Forelimb muscle (tissue), 1 donor: ENCODE measurements at regions not wholly inside any gene's neighbourhood (a gene's known extent, or its start where the extent isn't known, plus 50 kb on each side); places are given as distances from the start of the nearest gene placed in this dataset.

Experiments
- DNase-seq: peaks from one replicate; pipeline ENCODE4 v3.0.0-alpha.2; 2013; ENCODE audit warnings: low read depth

- no peak for DNase-seq
Observed at GRCh38 chr3:35483131-35483530, 156.2 kb upstream of the ARPP21 start.

GRCh38 chr3:35484929-35485530 is 154.3 kb upstream of the ARPP21 start:
- DNase-seq, result no peak

- no peak for DNase-seq
Observed at GRCh38 chr3:35486295-35486694, 153.0 kb upstream of the ARPP21 start.

- DNase-seq, result no peak
Observed at GRCh38 chr3:35487376-35487775, 151.9 kb upstream of the ARPP21 start.

- no peak for DNase-seq
Observed at GRCh38 chr3:35488526-35488925, 150.8 kb upstream of the ARPP21 start.

- DNase-seq, result no peak
Observed at GRCh38 chr3:35492841-35493240, 146.5 kb upstream of the ARPP21 start.

- no peak for DNase-seq
Observed at GRCh38 chr3:35498506-35499210, 140.7 kb upstream of the ARPP21 start.

- no peak for DNase-seq
Observed at GRCh38 chr3:35500641-35501350, 138.5 kb upstream of the ARPP21 start.

- DNase-seq, result no peak
Observed at GRCh38 chr3:35502699-35503098, 136.6 kb upstream of the ARPP21 start.

GRCh38 chr3:35505181-35505580 is 134.1 kb upstream of the ARPP21 start:
- no peak for DNase-seq

GRCh38 chr3:35505772-35506171 is 133.6 kb upstream of the ARPP21 start:
- DNase-seq, result no peak

- no peak for DNase-seq
Observed at GRCh38 chr3:35519936-35520335, 119.4 kb upstream of the ARPP21 start.

GRCh38 chr3:35521196-35521595 is 118.1 kb upstream of the ARPP21 start:
- DNase-seq, result no peak

GRCh38 chr3:35522450-35522849 is 116.9 kb upstream of the ARPP21 start:
- no peak for DNase-seq

GRCh38 chr3:35523074-35523473 is 116.3 kb upstream of the ARPP21 start:
- no peak for DNase-seq

GRCh38 chr3:35523838-35524237 is 115.5 kb upstream of the ARPP21 start:
- DNase-seq, result no peak

- no peak for DNase-seq
Observed at GRCh38 chr3:35524856-35525255, 114.5 kb upstream of the ARPP21 start.

- DNase-seq, result no peak
Observed at GRCh38 chr3:35528728-35529127, 110.6 kb upstream of the ARPP21 start.

GRCh38 chr3:35529337-35529736 is 110.0 kb upstream of the ARPP21 start:
- DNase-seq, result no peak

GRCh38 chr3:35537265-35537664 is 102.1 kb upstream of the ARPP21 start:
- no peak for DNase-seq

GRCh38 chr3:35544976-35545375 is 94.3 kb upstream of the ARPP21 start:
- no peak for DNase-seq

GRCh38 chr3:35549690-35550089 is 89.6 kb upstream of the ARPP21 start:
- no peak for DNase-seq

GRCh38 chr3:35562141-35562540 is 77.2 kb upstream of the ARPP21 start:
- DNase-seq, result no peak
